ENCODE measurements at regions not wholly inside any gene's neighbourhood (a gene's known extent, or its start where the extent isn't known, plus 50 kb on each side); places are given as distances from the start of the nearest gene placed in this dataset.
A peak's percentile ranks its signal among the peaks of the same experiment; 100 is the strongest.
"Not testable (repeated sequence)": the region's sequence is repeated elsewhere in the genome, so short reads cannot be mapped to it uniquely, and the experiment has no call there.

DNA sequence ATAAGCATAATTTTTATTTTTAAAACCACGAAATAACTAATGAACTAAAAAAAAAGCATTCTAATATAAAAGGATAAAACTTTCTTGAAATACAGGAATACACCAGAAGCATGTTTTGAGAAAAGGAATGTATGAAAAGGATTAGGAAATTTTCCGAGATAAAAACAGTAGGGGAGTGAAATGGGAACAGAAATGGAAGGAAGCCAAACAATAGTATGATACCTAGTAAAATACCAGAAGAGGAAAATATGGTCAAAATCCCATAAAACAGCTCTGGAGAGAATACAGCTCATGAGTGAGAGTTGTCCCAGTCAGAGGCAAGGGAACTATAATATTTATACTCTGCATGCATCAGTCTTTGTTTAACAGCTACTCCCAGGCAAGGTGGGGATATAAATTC lies 1016.2 kb downstream of the SLC6A15 start:
- in situ Hi-C loops (cut with HindIII; ENCODE audit: low sequenced_read_pairs) = no loop called here
- H3K4me3 ChIP-seq (ENCODE audit: low read depth, low read length) = no peak overlapping the region
- TF ChIP-seq, protein P1, sequence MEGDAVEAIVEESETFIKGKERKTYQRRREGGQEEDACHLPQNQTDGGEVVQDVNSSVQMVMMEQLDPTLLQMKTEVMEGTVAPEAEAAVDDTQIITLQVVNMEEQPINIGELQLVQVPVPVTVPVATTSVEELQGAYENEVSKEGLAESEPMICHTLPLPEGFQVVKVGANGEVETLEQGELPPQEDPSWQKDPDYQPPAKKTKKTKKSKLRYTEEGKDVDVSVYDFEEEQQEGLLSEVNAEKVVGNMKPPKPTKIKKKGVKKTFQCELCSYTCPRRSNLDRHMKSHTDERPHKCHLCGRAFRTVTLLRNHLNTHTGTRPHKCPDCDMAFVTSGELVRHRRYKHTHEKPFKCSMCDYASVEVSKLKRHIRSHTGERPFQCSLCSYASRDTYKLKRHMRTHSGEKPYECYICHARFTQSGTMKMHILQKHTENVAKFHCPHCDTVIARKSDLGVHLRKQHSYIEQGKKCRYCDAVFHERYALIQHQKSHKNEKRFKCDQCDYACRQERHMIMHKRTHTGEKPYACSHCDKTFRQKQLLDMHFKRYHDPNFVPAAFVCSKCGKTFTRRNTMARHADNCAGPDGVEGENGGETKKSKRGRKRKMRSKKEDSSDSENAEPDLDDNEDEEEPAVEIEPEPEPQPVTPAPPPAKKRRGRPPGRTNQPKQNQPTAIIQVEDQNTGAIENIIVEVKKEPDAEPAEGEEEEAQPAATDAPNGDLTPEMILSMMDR (IDR thresholded peaks at IDR 0.05; ENCODE audit: low read depth, low read length, missing control alignments) = no peak
- no peak for DNase-seq (ENCODE audit: low read depth)

- TF ChIP-seq, protein P1 (IDR thresholded peaks at IDR 0.05; ENCODE audit: low read depth, low read length, missing control alignments) = no peak
- no peak overlapping the region for H3K4me3 ChIP-seq (ENCODE audit: low read depth, low read length)
- DNase-seq (ENCODE audit: low read depth) = no peak
- in situ Hi-C loops (cut with HindIII; ENCODE audit: low sequenced_read_pairs) = no loop called here
Measured at GRCh38 chr12:83893101-83893500, 1019.5 kb downstream of the SLC6A15 start.

- no peak for DNase-seq (ENCODE audit: low read depth)
- TF ChIP-seq, protein P1 (IDR thresholded peaks at IDR 0.05; ENCODE audit: low read depth, low read length, missing control alignments) = no peak
- no peak overlapping the region for H3K4me3 ChIP-seq (ENCODE audit: low read depth, low read length)
- in situ Hi-C loops (cut with HindIII; ENCODE audit: low sequenced_read_pairs) = no loop called here
Measured at GRCh38 chr12:83889745-83890144, 1022.9 kb downstream of the SLC6A15 start.

- DNase-seq (ENCODE audit: low read depth) = no peak
- TF ChIP-seq, protein P1 (IDR thresholded peaks at IDR 0.05; ENCODE audit: low read depth, low read length, missing control alignments) = no peak
- in situ Hi-C loops (cut with HindIII; ENCODE audit: low sequenced_read_pairs) = no loop called here
Measured at GRCh38 chr12:83886479-83886878, 1026.1 kb downstream of the SLC6A15 start.

DNA sequence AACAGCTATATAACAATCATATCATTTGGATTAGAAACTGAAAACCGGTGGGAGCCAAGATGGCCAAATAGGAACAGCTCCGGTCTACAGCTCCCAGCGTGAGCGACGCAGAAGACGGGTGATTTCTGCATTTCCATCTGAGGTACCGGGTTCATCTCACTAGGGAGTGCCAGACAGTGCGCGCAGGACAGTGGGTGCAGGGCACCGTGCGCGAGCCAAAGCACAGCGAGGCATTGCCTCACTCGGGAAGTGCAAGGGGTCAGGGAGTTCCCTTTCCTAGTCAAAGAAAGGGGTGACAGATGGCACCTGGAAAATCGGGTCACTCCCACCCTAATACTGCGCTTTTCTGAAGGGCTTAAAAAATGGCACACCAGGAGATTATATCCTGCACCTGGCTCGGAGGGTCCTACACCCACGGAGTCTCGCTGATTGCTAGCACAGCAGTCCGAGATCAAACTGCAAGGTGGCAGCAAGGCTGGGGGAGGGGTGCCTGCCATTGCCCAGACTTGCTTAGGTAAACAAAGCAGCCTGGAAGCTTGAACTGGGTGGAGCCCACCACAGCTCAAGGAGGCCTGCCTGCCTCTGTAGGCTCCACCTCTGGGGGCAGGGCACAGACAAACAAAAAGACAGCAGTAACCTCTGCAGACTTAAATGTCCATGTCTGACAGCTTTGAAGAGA lies 1041.5 kb downstream of the SLC6A15 start:
- H3K4me3 ChIP-seq (ENCODE audit: low read depth, low read length); in situ Hi-C loops (cut with HindIII; ENCODE audit: low sequenced_read_pairs); DNase-seq (ENCODE audit: low read depth): not testable (repeated sequence)

More at GRCh38 chr12:83886479-83886878, 1026.1 kb downstream of the SLC6A15 start:
- H3K4me3 ChIP-seq (ENCODE audit: low read depth, low read length) = no peak overlapping the region

- TF ChIP-seq, protein P1 (IDR thresholded peaks at IDR 0.05; ENCODE audit: low read depth, low read length, missing control alignments) = no peak
- H3K4me3 ChIP-seq (ENCODE audit: low read depth, low read length) = no peak overlapping the region
- DNase-seq (ENCODE audit: low read depth) = no peak
- in situ Hi-C loops (cut with HindIII; ENCODE audit: low sequenced_read_pairs) = no loop called here
Measured at GRCh38 chr12:83866477-83866876, 1046.1 kb downstream of the SLC6A15 start.

GRCh38 chr12:83865431-83865830 lies 1047.2 kb downstream of the SLC6A15 start:
- no peak overlapping the region for H3K4me3 ChIP-seq (ENCODE audit: low read depth, low read length)
- peak; percentile 19 for DNase-seq (ENCODE audit: low read depth)
- in situ Hi-C loops (cut with HindIII; ENCODE audit: low sequenced_read_pairs) = no loop called here
- TF ChIP-seq, protein P1 (IDR thresholded peaks at IDR 0.05; ENCODE audit: low read depth, low read length, missing control alignments) = no peak

Measured in astrocyte of the cerebellum (primary cell).